ENCODE measurements at regions not wholly inside any gene's neighbourhood (a gene's known extent, or its start where the extent isn't known, plus 50 kb on each side); places are given as distances from the start of the nearest gene placed in this dataset.
A peak's percentile ranks its signal among the peaks of the same experiment; 100 is the strongest.
"Not testable (repeated sequence)": the region's sequence is repeated elsewhere in the genome, so short reads cannot be mapped to it uniquely, and the experiment has no call there.

- TF ChIP-seq FOXP2 (optimal IDR thresholded peaks at IDR 0.05; ENCODE audit: control extremely low read depth, extremely low read length, insufficient read depth) = no peak
- TF ChIP-seq POLR2AphosphoS5 (IDR thresholded peaks at IDR 0.05; ENCODE audit: borderline replicate concordance, low read depth, low read length) = no peak; the same call in 1 of the 2 replicates
- no peak for TF ChIP-seq EZH2 (IDR thresholded peaks at IDR 0.05)
- H3K9ac ChIP-seq (ENCODE audit: insufficient read length) = peak overlapping the region; percentile 66
- no peaks in the 10 kb centered on the region for H3K9me3 ChIP-seq (ENCODE audit: low read depth, low read length)
- DNase-seq (ENCODE audit: low read depth, low spot score) = peak; percentile 42
- H3K4me3 ChIP-seq = peak overlapping the region; percentile 69
- H3K36me3 ChIP-seq (ENCODE audit: insufficient read depth, low read length) = no peaks in the 10 kb centered on the region
- H3K27ac ChIP-seq = peak overlapping the region; percentile 86
Measured at GRCh38 chr11:44361813-44362212, 51.9 kb upstream of the ALX4 start.

GRCh38 chr11:44363116-44363515 lies 53.2 kb upstream of the ALX4 start:
- no peak for DNase-seq (ENCODE audit: low read depth, low spot score)
- TF ChIP-seq FOXP2 (optimal IDR thresholded peaks at IDR 0.05; ENCODE audit: control extremely low read depth, extremely low read length, insufficient read depth) = no peak
- H3K27ac ChIP-seq = no peak overlapping the region; the same call in 1 of the 2 replicates

GRCh38 chr11:44364596-44364995 lies 54.7 kb upstream of the ALX4 start:
- Histone ChIP-seq H3K9me3 (ENCODE audit: low read depth, low read length) (no peaks in the 10 kb centered on the region), H3K9ac (ENCODE audit: insufficient read length) (no peak overlapping the region), H3K36me3 (ENCODE audit: insufficient read depth, low read length) (no peaks in the 10 kb centered on the region), H3K27ac (no peak overlapping the region), H3K4me3 (no peak overlapping the region)
- no peak for TF ChIP-seq POLR2AphosphoS5 (IDR thresholded peaks at IDR 0.05; ENCODE audit: borderline replicate concordance, low read depth, low read length)
- no peak for TF ChIP-seq EZH2 (IDR thresholded peaks at IDR 0.05)
- TF ChIP-seq FOXP2 (optimal IDR thresholded peaks at IDR 0.05; ENCODE audit: control extremely low read depth, extremely low read length, insufficient read depth) = no peak
- DNase-seq (ENCODE audit: low read depth, low spot score) = no peak

More at GRCh38 chr11:44363116-44363515, 53.2 kb upstream of the ALX4 start:
- Histone ChIP-seq H3K4me3 (no peak overlapping the region), H3K36me3 (ENCODE audit: insufficient read depth, low read length) (no peaks in the 10 kb centered on the region), H3K9me3 (ENCODE audit: low read depth, low read length) (no peaks in the 10 kb centered on the region), H3K9ac (ENCODE audit: insufficient read length) (no peak overlapping the region)

DNA sequence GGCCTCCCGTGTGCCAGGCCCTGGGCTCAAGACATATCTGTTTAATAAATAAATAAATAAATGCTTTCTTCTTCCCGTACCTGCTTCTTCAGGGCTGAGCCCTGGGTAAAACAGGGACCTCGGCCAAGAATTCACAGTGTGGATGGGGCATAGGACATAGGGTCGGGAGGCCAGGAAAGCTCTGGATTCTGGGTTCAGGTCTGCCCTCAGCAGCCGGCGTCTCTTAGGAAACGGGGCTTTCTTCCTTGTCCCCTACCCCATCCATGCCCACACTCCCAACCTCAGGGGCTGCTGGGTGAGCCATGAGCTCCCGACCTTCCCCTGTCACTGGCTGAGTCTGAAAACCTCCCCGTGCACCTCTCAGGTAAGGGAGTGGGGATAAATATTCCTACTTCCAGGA lies 55.7 kb upstream of the ALX4 start:
- no peak overlapping the region for H3K4me3 ChIP-seq
- no peaks in the 10 kb centered on the region for H3K36me3 ChIP-seq (ENCODE audit: insufficient read depth, low read length)
- H3K9ac ChIP-seq (ENCODE audit: insufficient read length) = no peak overlapping the region
- no peak for TF ChIP-seq EZH2 (IDR thresholded peaks at IDR 0.05)
- no peak for TF ChIP-seq POLR2AphosphoS5 (IDR thresholded peaks at IDR 0.05; ENCODE audit: borderline replicate concordance, low read depth, low read length)
- TF ChIP-seq FOXP2 (optimal IDR thresholded peaks at IDR 0.05; ENCODE audit: control extremely low read depth, extremely low read length, insufficient read depth) = no peak
- H3K27ac ChIP-seq = no peak overlapping the region
- DNase-seq (ENCODE audit: low read depth, low spot score) = no peak
- no peaks in the 10 kb centered on the region for H3K9me3 ChIP-seq (ENCODE audit: low read depth, low read length)

GRCh38 chr11:44366026-44366425 lies 56.1 kb upstream of the ALX4 start:
- TF ChIP-seq EZH2 (IDR thresholded peaks at IDR 0.05) = no peak
- no peak for TF ChIP-seq FOXP2 (optimal IDR thresholded peaks at IDR 0.05; ENCODE audit: control extremely low read depth, extremely low read length, insufficient read depth)
- no peak for TF ChIP-seq POLR2AphosphoS5 (IDR thresholded peaks at IDR 0.05; ENCODE audit: borderline replicate concordance, low read depth, low read length)
- Histone ChIP-seq H3K4me3 (no peak overlapping the region), H3K27ac (no peak overlapping the region), H3K9ac (ENCODE audit: insufficient read length) (no peak overlapping the region), H3K36me3 (ENCODE audit: insufficient read depth, low read length) (no peaks in the 10 kb centered on the region), H3K9me3 (ENCODE audit: low read depth, low read length) (no peaks in the 10 kb centered on the region)
- no peak for DNase-seq (ENCODE audit: low read depth, low spot score)

- DNase-seq (ENCODE audit: low read depth, low spot score) = no peak
Measured at GRCh38 chr11:44366741-44367140, 56.8 kb upstream of the ALX4 start.

GRCh38 chr11:44367452-44367851 lies 57.5 kb upstream of the ALX4 start:
- no peak for DNase-seq (ENCODE audit: low read depth, low spot score)
- no peaks in the 10 kb centered on the region for H3K36me3 ChIP-seq (ENCODE audit: insufficient read depth, low read length)
- no peak overlapping the region for H3K9ac ChIP-seq (ENCODE audit: insufficient read length)
- no peak overlapping the region for H3K27ac ChIP-seq
- no peaks in the 10 kb centered on the region for H3K9me3 ChIP-seq (ENCODE audit: low read depth, low read length)
- TF ChIP-seq EZH2 (IDR thresholded peaks at IDR 0.05) (no peak), POLR2AphosphoS5 (IDR thresholded peaks at IDR 0.05; ENCODE audit: borderline replicate concordance, low read depth, low read length) (no peak), FOXP2 (optimal IDR thresholded peaks at IDR 0.05; ENCODE audit: control extremely low read depth, extremely low read length, insufficient read depth) (no peak)
- H3K4me3 ChIP-seq = no peak overlapping the region

More at GRCh38 chr11:44366741-44367140, 56.8 kb upstream of the ALX4 start:
- Histone ChIP-seq H3K9ac (ENCODE audit: insufficient read length) (no peak overlapping the region), H3K4me3 (no peak overlapping the region), H3K27ac (no peak overlapping the region), H3K9me3 (ENCODE audit: low read depth, low read length) (no peaks in the 10 kb centered on the region), H3K36me3 (ENCODE audit: insufficient read depth, low read length) (no peaks in the 10 kb centered on the region)
- TF ChIP-seq EZH2 (IDR thresholded peaks at IDR 0.05) (no peak), POLR2AphosphoS5 (IDR thresholded peaks at IDR 0.05; ENCODE audit: borderline replicate concordance, low read depth, low read length) (no peak), FOXP2 (optimal IDR thresholded peaks at IDR 0.05; ENCODE audit: control extremely low read depth, extremely low read length, insufficient read depth) (no peak)

DNA sequence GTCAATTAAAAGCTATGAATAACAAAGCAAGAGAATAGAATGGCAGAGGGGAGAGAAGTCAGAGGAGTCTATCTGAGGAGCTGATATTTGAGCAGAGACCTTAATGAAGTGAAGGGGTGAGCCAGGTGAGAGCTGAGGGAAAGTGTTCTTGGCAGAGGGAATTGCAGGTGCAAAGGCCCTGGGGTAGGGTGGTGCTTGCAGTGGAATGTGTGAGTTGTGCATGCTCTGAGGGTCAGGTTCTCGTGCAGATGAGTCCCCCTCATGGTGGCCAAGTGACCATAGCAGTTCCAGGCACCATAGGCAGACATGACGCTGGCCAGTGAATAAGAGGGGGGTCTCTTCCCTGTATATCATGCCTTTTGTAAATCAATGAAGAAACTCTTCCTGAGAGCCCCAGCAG lies 58.9 kb upstream of the ALX4 start:
- no peak for DNase-seq (ENCODE audit: low read depth, low spot score)
- Histone ChIP-seq H3K27ac (no peak overlapping the region), H3K4me3 (no peak overlapping the region), H3K9ac (ENCODE audit: insufficient read length) (no peak overlapping the region), H3K36me3 (ENCODE audit: insufficient read depth, low read length) (no peaks in the 10 kb centered on the region), H3K9me3 (ENCODE audit: low read depth, low read length) (no peaks in the 10 kb centered on the region)
- TF ChIP-seq POLR2AphosphoS5 (IDR thresholded peaks at IDR 0.05; ENCODE audit: borderline replicate concordance, low read depth, low read length) (no peak), FOXP2 (optimal IDR thresholded peaks at IDR 0.05; ENCODE audit: control extremely low read depth, extremely low read length, insufficient read depth) (no peak), EZH2 (IDR thresholded peaks at IDR 0.05) (no peak)

GRCh38 chr11:44371042-44371441 lies 61.1 kb upstream of the ALX4 start:
- H3K9ac ChIP-seq (ENCODE audit: insufficient read length); DNase-seq (ENCODE audit: low read depth, low spot score); H3K27ac ChIP-seq; H3K36me3 ChIP-seq (ENCODE audit: insufficient read depth, low read length); H3K9me3 ChIP-seq (ENCODE audit: low read depth, low read length); H3K4me3 ChIP-seq: not testable (repeated sequence)

All from SK-N-MC (cell line).